BJ (cell line): ENCODE measurements at regions not wholly inside any gene's neighbourhood (a gene's known extent, or its start where the extent isn't known, plus 50 kb on each side); places are given as distances from the start of the nearest gene placed in this dataset.
"Not testable (repeated sequence)": the region's sequence is repeated elsewhere in the genome, so short reads cannot be mapped to it uniquely, and the experiment has no call there.

Source experiments
- CTCF ChIA-PET: fragments of 350-600 bp; formaldehyde crosslinking; extraction: SDS; loops from one replicate; lab custom pipeline; 2021; ENCODE audit warnings: antibody characterized with exemption, inconsistent platforms; lab: Yijun Ruan, JAX
- POLR2A ChIA-PET: fragments of 300-600 bp; sonication (Branson Sonifier 250); formaldehyde crosslinking; extraction: SDS; loops from one replicate; lab custom pipeline; 2021; ENCODE audit warnings: antibody characterized with exemption; lab: Charles Lee
- DNase-seq: peaks from one replicate; pipeline ENCODE4 v3.0.0-alpha.2; 2011; ENCODE audit warnings: low read depth
- H3K27me3 ChIP-seq: 2 replicates; pipeline ENCODE4 v1.6.0; 2011; ENCODE audit warnings: low read length; ENCODE audit not compliant: control insufficient read depth, insufficient read depth
- H3K36me3 ChIP-seq: 2 replicates; pipeline ENCODE4 v1.5.1; 2011; ENCODE audit warnings: low read length; ENCODE audit not compliant: control insufficient read depth, insufficient read depth
- H3K4me3 ChIP-seq: 2 replicates; pipeline ENCODE4 v1.5.1; 2011; ENCODE audit warnings: low read depth, mild to moderate bottlenecking, control low read depth, low read length
- CTCF ChIP-seq: IDR thresholded peaks from 2 replicates; pipeline ENCODE4 v1.5.1; 2011; ENCODE audit warnings: low read depth, mild to moderate bottlenecking, control low read depth, inconsistent platforms, low read length, moderate library complexity; ENCODE audit not compliant: insufficient read depth

GRCh38 chr22:33142282-33143055 lies 84.3 kb upstream of the SYN3 start:
- Histone ChIP-seq H3K4me3 (no peak overlapping the region), H3K27me3 (no peaks in the 10 kb centered on the region), H3K36me3 (no peaks in the 10 kb centered on the region)
- no peak for DNase-seq
- POLR2A ChIA-PET: no interaction called here
- no peak for TF ChIP-seq CTCF
- CTCF ChIA-PET: no interaction called here

GRCh38 chr22:33139937-33140336 lies 81.8 kb upstream of the SYN3 start:
- CTCF ChIA-PET: no interaction called here
- Histone ChIP-seq H3K4me3 (no peak overlapping the region), H3K36me3 (no peaks in the 10 kb centered on the region), H3K27me3 (no peaks in the 10 kb centered on the region)
- no peak for TF ChIP-seq CTCF
- no peak for DNase-seq
- POLR2A ChIA-PET: no interaction called here

DNA sequence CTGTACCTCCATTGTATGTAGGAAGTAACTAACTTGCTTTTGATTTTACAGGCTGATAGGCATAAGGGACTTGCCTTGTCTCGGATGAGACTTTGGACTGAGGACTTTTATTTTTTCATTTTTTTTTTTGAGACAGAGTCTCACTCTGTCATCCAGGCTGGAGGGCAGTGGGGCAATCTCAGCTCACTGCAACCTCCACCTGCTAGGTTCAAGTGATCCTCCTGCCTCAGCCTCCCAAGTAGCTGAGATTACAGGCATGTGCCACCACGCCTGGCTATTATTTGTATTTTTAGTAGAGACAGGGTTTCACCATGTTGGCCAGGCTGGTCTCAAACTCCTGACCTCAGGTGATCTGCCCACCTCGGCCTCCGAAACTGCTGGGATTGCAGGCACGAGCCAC lies 80.2 kb upstream of the SYN3 start:
- H3K27me3 ChIP-seq, H3K36me3 ChIP-seq, DNase-seq, POLR2A ChIA-PET, H3K4me3 ChIP-seq: not testable (repeated sequence)
- CTCF ChIA-PET: interaction anchor here (0.6 kb wide), 1 partner anchor 249 kb away, joined by 3 read pairs; no protein-coding TSS in a partner anchor

DNA sequence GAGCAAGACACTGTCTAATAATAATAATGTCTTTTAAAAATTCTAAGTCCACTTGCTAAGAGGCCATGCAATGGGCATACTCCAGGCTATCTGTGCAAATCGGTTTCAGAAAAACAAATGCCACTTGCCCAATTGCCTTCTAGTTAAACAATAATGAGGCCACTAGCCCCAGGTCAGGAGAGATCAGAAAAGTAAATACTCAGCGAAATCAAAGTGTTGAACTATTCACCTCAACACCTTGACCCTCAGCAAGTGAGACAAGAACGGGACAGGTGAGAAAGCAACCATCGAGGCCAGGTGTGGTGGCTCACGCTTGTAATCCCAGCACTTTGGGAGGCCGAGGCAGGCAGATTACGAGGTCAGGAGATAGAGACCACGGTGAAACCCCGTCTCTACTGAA lies 72.3 kb upstream of the SYN3 start:
- POLR2A ChIA-PET: no interaction called here
- CTCF ChIA-PET: no interaction called here
- H3K36me3 ChIP-seq: no peaks in the 10 kb centered on the region
- TF ChIP-seq CTCF: no peak
- H3K27me3 ChIP-seq: no peaks in the 10 kb centered on the region
- DNase-seq: no peak
- H3K4me3 ChIP-seq: no peak overlapping the region

- TF ChIP-seq CTCF: no peak
- POLR2A ChIA-PET: no interaction called here
- CTCF ChIA-PET: no interaction called here
- H3K36me3 ChIP-seq: no peaks in the 10 kb centered on the region
- DNase-seq: no peak
- H3K4me3 ChIP-seq: no peak overlapping the region
- H3K27me3 ChIP-seq: no peaks in the 10 kb centered on the region
These were observed 71.4 kb upstream of the SYN3 start for GRCh38 chr22:33129621-33130020.

DNA sequence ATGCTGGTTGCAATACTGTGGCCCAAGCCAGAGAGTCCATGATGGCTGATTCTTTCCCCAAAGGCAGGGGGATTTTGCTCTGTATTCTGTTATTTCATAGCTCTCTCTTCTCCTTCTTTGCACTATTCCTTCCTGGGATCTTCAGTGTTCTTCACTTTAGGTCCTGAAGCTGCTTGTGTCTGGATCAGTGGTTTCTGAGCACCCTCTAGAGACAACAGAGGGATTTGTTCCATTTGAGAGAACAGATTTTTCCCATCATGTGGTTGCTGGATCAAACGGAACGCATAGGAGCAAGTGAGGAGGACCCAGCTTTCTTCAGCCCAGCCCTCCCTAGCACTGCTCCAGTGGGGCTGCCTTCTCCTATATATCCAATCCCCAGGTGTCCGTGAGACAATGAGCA lies 68.7 kb upstream of the SYN3 start:
- no peak for TF ChIP-seq CTCF
- Histone ChIP-seq H3K27me3 (no peaks in the 10 kb centered on the region), H3K4me3 (no peak overlapping the region), H3K36me3 (no peaks in the 10 kb centered on the region)
- ChIA-PET CTCF (no interaction called here), POLR2A (no interaction called here)
- no peak for DNase-seq
